Keratinocyte (primary cell): ENCODE measurements at regions not wholly inside any gene's neighbourhood (a gene's known extent, or its start where the extent isn't known, plus 50 kb on each side); places are given as distances from the start of the nearest gene placed in this dataset.

Experiments used
- DNase-seq: peaks from one replicate; pipeline ENCODE4 v3.0.0-alpha.2; 2011; ENCODE audit warnings: low read depth, missing footprints, low spot score
- FAIRE-seq: peaks from 2 replicates; lab custom pipeline; 2011; peaks lifted over from hg19 to GRCh38; lab: Jason Lieb, UNC
- H2AFZ ChIP-seq: 2 replicates; pipeline ENCODE4 v1.6.0; 2012; ENCODE audit warnings: low read length, control low read depth, inconsistent platforms; ENCODE audit not compliant: control insufficient read depth
- H3K27ac ChIP-seq: 2 replicates; pipeline ENCODE4 v1.5.1; 2011; ENCODE audit warnings: low read length; ENCODE audit not compliant: control insufficient read depth, insufficient read depth
- H3K27me3 ChIP-seq: 3 replicates; pipeline ENCODE4 v1.6.0; 2011; ENCODE audit warnings: low read length; ENCODE audit not compliant: control insufficient read depth, insufficient read depth; ENCODE audit errors: extremely low read depth
- H3K36me3 ChIP-seq, 2 experiments: 2 replicates in 1 of 2; 3 replicates in 1 of 2; pipeline ENCODE4 v1.5.1; 2011; ENCODE audit warnings: low read length in 2 of 2, mild to moderate bottlenecking in 1 of 2; ENCODE audit not compliant: control insufficient read depth in 2 of 2, insufficient read depth in 2 of 2; ENCODE audit errors: extremely low read depth in 1 of 2
- H3K4me1 ChIP-seq: 3 replicates; pipeline ENCODE4 v1.5.1; 2011; ENCODE audit warnings: low read length; ENCODE audit not compliant: control insufficient read depth, insufficient read depth; ENCODE audit errors: extremely low read depth
- H3K4me2 ChIP-seq: 3 replicates; pipeline ENCODE4 v1.6.0; 2011; ENCODE audit warnings: low read depth, low read length; ENCODE audit not compliant: control insufficient read depth, insufficient read depth; ENCODE audit errors: extremely low read depth
- H3K4me3 ChIP-seq, 3 experiments: fragments of 200-600 bp in 1 of 3; sonication (generic) in 1 of 3; 2 replicates in 2 of 3; 3 replicates in 1 of 3; pipeline ENCODE4 v1.5.1; 2011 to 2016; ENCODE audit warnings: low read length in 3 of 3, mild to moderate bottlenecking in 3 of 3, control low read depth in 2 of 3, inconsistent platforms in 1 of 3, low read depth in 1 of 3, mixed read lengths in 1 of 3, mixed run types in 1 of 3, moderate library complexity in 1 of 3; ENCODE audit not compliant: control insufficient read depth in 2 of 3, insufficient read depth in 2 of 3; ENCODE audit errors: extremely low read depth in 1 of 3
- H3K79me2 ChIP-seq: 2 replicates; pipeline ENCODE4 v1.6.0; 2012; ENCODE audit warnings: low read length; ENCODE audit not compliant: control insufficient read depth, insufficient read depth
- H3K9ac ChIP-seq: 3 replicates; pipeline ENCODE4 v1.6.0; 2011; ENCODE audit warnings: low read length; ENCODE audit not compliant: control insufficient read depth, insufficient read depth; ENCODE audit errors: extremely low read depth
- H3K9me1 ChIP-seq: 3 replicates; pipeline ENCODE4 v1.6.0; 2011; ENCODE audit warnings: low read length; ENCODE audit not compliant: control insufficient read depth, insufficient read depth; ENCODE audit errors: extremely low read depth
- H3K9me3 ChIP-seq: 2 replicates; pipeline ENCODE4 v1.5.1; 2012; ENCODE audit warnings: low read depth, low read length; ENCODE audit not compliant: control insufficient read depth
- H4K20me1 ChIP-seq: 3 replicates; pipeline ENCODE4 v1.6.0; 2011; ENCODE audit warnings: low read length; ENCODE audit not compliant: control insufficient read depth, insufficient read depth; ENCODE audit errors: extremely low read depth
- CTCF ChIP-seq, 3 experiments: IDR thresholded peaks in 1 of 3; conservative IDR thresholded peaks in 1 of 3; optimal IDR thresholded peaks in 1 of 3; 2 replicates in 2 of 3; 3 replicates in 1 of 3; pipeline versions ENCODE3 to v1.5.1; 2011; ENCODE audit warnings: low read length in 3 of 3, mild to moderate bottlenecking in 3 of 3, moderate library complexity in 2 of 3, control low read depth in 1 of 3, inconsistent platforms in 1 of 3; ENCODE audit not compliant: insufficient read depth in 2 of 3; ENCODE audit errors: extremely low read depth in 1 of 3
- EZH2 ChIP-seq: IDR thresholded peaks from one replicate; pipeline ENCODE4 v1.6.1; 2012; ENCODE audit warnings: inconsistent platforms, mild to moderate bottlenecking, low read length, moderate library complexity
- dilution Hi-C: fragments of 300-500 bp; cut with MboI; formaldehyde crosslinking; loops from one replicate; pipeline ENCODE4 v1.7.0; 2020; ENCODE audit warnings: low sequenced_read_pairs; ENCODE audit not compliant: extremely low pct_ligation_motif_present

GRCh38 chr20:16654858-16655535 is 74.8 kb upstream of the SNRPB2 start:
- H3K27me3 ChIP-seq: no peaks in the 10 kb centered on the region
- no peaks in the 10 kb centered on the region for H3K9me3 ChIP-seq
- H3K9ac ChIP-seq: no peak overlapping the region
- no peak overlapping the region for H3K27ac ChIP-seq
- no peak for FAIRE-seq
- H3K79me2 ChIP-seq: no peaks in the 10 kb centered on the region
- no peaks in the 10 kb centered on the region for H3K4me1 ChIP-seq
- TF ChIP-seq CTCF (optimal IDR thresholded peaks at IDR 0.05 in 1 of 3, IDR thresholded peaks at IDR 0.05 in 1 of 3, conservative IDR thresholded peaks at IDR 0.05 in 1 of 3; ENCODE audit: extremely low read depth in 1 of 3, insufficient read depth in 2 of 3, low read length in 3 of 3) (no peak), EZH2 (no peak)
- no peaks in the 10 kb centered on the region for H3K9me1 ChIP-seq
- DNase-seq: no peak
- H3K36me3 ChIP-seq: no peaks in the 10 kb centered on the region
- dilution Hi-C loops: no loop called here
- H4K20me1 ChIP-seq: no peaks in the 10 kb centered on the region
- no peak overlapping the region for H3K4me3 ChIP-seq
- no peak overlapping the region for H2AFZ ChIP-seq
- no peak overlapping the region for H3K4me2 ChIP-seq

GRCh38 chr20:16653266-16653665 is 76.6 kb upstream of the SNRPB2 start:
- FAIRE-seq (no peak), DNase-seq (no peak)
- no peaks in the 10 kb centered on the region for H3K36me3 ChIP-seq
- H3K4me2 ChIP-seq: no peak overlapping the region
- H3K9me3 ChIP-seq: no peaks in the 10 kb centered on the region
- no peaks in the 10 kb centered on the region for H3K27me3 ChIP-seq
- dilution Hi-C loops: no loop called here
- no peak overlapping the region for H2AFZ ChIP-seq
- H3K79me2 ChIP-seq: no peaks in the 10 kb centered on the region
- no peak overlapping the region for H3K27ac ChIP-seq
- no peaks in the 10 kb centered on the region for H4K20me1 ChIP-seq
- H3K4me3 ChIP-seq: no peak overlapping the region
- no peaks in the 10 kb centered on the region for H3K4me1 ChIP-seq
- TF ChIP-seq EZH2 (no peak), CTCF (optimal IDR thresholded peaks at IDR 0.05 in 1 of 3, IDR thresholded peaks at IDR 0.05 in 1 of 3, conservative IDR thresholded peaks at IDR 0.05 in 1 of 3; ENCODE audit: extremely low read depth in 1 of 3, insufficient read depth in 2 of 3, low read length in 3 of 3) (no peak)
- H3K9ac ChIP-seq: no peak overlapping the region
- no peaks in the 10 kb centered on the region for H3K9me1 ChIP-seq
